AG10803 (cell line): ENCODE measurements at regions not wholly inside any gene's neighbourhood (a gene's known extent, or its start where the extent isn't known, plus 50 kb on each side); places are given as distances from the start of the nearest gene placed in this dataset.

Experiments
- DNase-seq: peaks from one replicate; pipeline ENCODE4 v3.0.0; 2010; ENCODE audit warnings: low read depth
- H3K4me3 ChIP-seq: 2 replicates; pipeline ENCODE4 v1.5.1; 2011; ENCODE audit warnings: mild to moderate bottlenecking, low read length, control low read depth
- TF ChIP-seq, protein P1 (sequence below): conservative IDR thresholded peaks from 2 replicates; pipeline ENCODE4 v1.5.1; 2011; ENCODE audit warnings: mild to moderate bottlenecking, low read length, control low read depth, inconsistent platforms

DNA sequence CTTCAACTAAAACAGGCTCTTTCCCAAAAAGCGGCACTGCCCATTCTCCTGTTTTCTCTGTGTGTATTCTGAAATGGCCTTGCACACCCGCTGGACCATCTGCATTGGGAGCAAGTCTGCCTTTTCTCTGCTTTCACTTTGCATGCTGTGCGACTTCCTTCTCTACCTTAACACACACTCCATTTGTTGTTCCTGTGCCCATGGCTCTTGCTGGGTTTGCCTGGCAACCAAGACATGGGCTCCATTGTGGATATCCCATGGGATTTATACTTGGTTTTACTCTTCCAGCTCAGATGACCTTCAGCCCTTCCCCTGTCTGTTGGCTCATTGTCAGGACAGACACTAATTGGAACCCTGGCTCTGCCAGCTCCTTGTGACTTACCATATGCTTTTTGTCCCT is 465.3 kb downstream of the REEP3 start:
- no peak for DNase-seq
- no peak overlapping the region for H3K4me3 ChIP-seq
- TF ChIP-seq, protein P1, sequence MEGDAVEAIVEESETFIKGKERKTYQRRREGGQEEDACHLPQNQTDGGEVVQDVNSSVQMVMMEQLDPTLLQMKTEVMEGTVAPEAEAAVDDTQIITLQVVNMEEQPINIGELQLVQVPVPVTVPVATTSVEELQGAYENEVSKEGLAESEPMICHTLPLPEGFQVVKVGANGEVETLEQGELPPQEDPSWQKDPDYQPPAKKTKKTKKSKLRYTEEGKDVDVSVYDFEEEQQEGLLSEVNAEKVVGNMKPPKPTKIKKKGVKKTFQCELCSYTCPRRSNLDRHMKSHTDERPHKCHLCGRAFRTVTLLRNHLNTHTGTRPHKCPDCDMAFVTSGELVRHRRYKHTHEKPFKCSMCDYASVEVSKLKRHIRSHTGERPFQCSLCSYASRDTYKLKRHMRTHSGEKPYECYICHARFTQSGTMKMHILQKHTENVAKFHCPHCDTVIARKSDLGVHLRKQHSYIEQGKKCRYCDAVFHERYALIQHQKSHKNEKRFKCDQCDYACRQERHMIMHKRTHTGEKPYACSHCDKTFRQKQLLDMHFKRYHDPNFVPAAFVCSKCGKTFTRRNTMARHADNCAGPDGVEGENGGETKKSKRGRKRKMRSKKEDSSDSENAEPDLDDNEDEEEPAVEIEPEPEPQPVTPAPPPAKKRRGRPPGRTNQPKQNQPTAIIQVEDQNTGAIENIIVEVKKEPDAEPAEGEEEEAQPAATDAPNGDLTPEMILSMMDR: no peak

DNA sequence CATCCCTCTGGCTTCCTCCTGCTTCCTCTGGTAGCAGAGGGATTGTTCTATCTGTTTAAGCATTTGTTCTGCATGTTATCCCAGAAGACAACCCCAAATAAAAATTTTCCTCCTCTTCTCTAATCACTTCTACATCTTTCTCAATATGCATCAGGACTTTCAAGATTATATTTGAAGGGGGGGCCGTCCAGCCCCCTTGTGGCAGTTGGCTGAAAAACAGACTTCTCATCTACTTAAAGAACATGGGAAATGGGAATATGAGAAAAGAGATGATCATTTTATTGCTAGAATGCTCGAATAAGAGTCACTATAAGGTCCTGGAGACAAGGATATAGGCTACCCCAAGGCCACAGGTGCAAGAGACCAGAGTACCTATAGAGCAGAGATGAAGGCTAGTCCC is 466.0 kb downstream of the REEP3 start:
- DNase-seq: no peak
- H3K4me3 ChIP-seq: no peak overlapping the region
- TF ChIP-seq, protein P1: 0 out of 2 replicates have a peak, but pooled peaks have one; percentile 8

DNA sequence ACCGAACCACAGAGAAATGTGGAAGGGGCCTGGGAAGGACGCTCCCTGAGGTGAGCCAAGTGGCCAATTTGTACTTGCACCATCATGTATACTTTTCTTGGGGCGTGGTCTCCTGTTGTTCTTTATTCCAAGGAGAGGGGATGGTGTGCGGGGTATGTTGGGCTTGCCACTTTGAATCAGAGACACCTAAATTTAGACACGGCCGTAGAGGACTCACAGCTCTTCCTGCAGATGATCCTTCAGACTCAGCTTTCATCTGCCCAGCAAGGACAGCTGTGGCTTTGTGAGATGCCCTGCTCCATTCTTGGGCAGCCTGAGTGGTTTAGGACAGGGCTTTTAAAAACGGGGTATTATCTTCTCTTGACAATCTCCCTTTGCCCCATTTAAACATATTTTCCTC is 473.2 kb downstream of the REEP3 start:
- TF ChIP-seq, protein P1: no peak
- H3K4me3 ChIP-seq: no peak overlapping the region
- no peak for DNase-seq

DNA sequence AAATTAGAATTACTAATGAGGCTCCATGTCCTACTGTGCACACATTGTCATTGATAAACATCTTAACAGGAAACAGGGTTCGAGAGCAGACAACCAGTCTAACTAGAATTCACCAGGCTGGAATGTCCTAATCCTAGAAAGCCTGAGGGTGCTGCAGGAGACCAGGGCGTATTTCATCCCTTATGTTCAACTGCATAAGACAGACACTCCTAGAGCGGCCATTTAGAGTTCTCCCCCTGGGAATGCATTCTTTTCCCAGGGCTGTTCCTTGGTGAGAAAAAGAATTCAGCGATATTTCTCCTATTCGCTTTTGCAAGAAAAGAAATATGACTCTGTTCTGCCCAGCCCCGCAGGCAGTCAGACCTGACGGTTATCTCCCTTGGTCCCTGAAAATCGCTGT is 486.0 kb downstream of the REEP3 start:
- TF ChIP-seq, protein P1: no peak
- H3K4me3 ChIP-seq: no peak overlapping the region
- DNase-seq: no peak

DNA sequence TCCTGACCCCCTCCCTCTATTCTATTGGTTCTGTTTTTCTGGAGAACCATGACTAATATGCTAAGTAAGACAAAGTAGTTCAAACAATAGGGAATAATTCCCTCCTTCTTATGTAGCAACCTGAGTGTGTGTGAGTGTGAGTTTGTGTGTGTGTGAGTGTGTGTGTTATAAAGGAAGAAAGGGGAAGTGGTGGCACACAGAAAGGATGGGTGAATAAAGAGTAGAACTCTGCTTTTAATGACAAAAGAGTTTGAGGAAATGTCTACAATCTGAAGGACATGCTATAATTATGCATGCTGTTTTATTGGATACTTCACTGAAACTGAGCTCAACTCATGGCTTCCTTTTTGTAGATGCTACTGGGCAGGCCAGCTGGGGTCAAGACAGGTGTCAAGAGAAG is 489.5 kb downstream of the REEP3 start:
- H3K4me3 ChIP-seq: no peak overlapping the region
- TF ChIP-seq, protein P1: no peak
- no peak for DNase-seq

DNA sequence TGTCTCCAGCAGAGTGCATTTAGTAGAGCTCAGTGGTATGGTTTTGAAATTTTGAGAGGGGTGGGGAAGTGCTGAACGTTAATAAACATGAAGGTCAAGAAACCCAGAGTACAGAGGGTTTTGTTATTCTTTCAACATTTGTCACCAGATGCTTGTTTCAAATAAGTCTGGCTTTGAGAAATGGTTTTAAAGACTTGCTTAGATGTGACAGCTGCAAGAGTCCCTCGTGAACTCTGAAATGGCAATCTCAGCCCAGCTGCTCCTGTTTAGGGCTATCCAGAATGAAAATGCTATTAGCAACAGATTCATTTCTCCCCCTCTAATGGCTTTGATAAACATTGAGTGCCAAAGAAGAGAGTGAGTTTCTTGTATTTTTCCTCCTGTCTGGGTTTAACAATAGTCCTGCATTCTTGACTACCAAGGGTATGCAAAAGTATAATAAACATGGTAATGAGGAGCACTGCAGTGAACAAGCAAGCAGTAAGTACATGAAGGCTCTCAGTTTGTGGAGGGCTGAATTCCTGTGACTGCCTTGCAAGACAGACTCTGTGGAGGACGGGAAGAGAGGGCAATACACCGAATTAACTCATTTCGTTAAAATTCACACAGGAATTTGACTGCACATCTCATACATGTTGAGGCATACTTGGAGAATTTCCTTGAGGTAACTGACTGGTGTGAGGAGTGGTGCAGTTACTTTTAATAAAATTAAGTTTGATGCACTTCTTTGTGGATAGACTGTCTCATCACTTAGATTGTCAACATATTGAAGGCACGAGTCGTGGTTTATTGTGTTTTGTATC is 490.9 kb downstream of the REEP3 start:
- no peak overlapping the region for H3K4me3 ChIP-seq
- TF ChIP-seq, protein P1: no peak
- no peak for DNase-seq

DNA sequence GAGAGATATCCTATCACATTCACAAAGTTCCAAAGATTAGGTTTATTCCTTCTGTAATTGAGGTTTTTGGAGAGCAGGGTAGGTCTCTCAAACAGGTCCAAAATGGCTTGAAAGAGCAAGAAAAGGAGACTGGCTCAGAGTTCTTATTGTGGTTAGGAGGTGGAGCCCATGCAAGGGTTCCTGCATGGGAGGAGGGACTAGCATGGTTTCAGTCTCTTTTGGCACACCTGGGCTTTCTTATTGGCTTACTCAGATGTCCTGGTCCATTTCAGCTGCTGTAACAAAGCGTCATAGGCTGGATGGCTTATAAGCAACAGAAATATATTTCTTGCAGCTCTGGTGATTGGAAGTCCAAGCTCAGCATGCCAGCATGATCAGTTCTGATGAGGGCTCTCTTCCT is 493.1 kb downstream of the REEP3 start:
- no peak overlapping the region for H3K4me3 ChIP-seq
- no peak for DNase-seq
- TF ChIP-seq, protein P1: no peak
